Uterus (tissue), 2 donors: ENCODE measurements at regions not wholly inside any gene's neighbourhood (a gene's known extent, or its start where the extent isn't known, plus 50 kb on each side); places are given as distances from the start of the nearest gene placed in this dataset.

Experiments
- POLR2A ChIP-seq, 2 donors: fragments of 450-650 bp; IDR thresholded peaks; one replicate each; pipeline ENCODE4 v1.6.1; 2016; ENCODE audit warnings: antibody characterized with exemption in 2 of 2, mild to moderate bottlenecking in 1 of 2, moderate library complexity in 1 of 2
- TF ChIP-seq, protein P1 (sequence below), 4 experiments: fragments of 200-600 bp in 2 of 4; fragments of 450-650 bp in 2 of 4; sonication (generic) in 2 of 4; IDR thresholded peaks; one replicate each; pipeline ENCODE4 v1.5.1; 2016 to 2019; ENCODE audit warnings: antibody characterized with exemption in 4 of 4, mild to moderate bottlenecking in 2 of 4, moderate library complexity in 1 of 4

DNA sequence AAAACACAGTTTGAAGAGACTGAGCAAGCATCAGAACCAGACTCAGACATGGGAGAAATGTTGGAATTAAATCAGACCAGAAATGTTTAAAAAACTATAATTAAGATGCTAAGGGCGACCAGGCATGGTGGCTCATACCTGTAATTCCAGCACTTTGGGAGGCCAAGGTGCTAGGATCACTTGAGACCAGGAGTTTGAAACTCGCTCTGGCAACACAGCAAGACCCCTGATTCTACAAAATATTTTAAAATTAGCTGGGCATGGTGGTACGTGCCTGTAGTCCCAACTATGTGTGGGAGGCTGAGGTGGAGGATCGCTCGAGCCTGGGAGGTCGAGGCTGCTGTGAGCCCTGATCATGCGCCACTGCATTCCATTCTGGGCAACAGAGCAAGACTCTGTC lies 160.3 kb downstream of the COPRS start:
- TF ChIP-seq, protein P1, sequence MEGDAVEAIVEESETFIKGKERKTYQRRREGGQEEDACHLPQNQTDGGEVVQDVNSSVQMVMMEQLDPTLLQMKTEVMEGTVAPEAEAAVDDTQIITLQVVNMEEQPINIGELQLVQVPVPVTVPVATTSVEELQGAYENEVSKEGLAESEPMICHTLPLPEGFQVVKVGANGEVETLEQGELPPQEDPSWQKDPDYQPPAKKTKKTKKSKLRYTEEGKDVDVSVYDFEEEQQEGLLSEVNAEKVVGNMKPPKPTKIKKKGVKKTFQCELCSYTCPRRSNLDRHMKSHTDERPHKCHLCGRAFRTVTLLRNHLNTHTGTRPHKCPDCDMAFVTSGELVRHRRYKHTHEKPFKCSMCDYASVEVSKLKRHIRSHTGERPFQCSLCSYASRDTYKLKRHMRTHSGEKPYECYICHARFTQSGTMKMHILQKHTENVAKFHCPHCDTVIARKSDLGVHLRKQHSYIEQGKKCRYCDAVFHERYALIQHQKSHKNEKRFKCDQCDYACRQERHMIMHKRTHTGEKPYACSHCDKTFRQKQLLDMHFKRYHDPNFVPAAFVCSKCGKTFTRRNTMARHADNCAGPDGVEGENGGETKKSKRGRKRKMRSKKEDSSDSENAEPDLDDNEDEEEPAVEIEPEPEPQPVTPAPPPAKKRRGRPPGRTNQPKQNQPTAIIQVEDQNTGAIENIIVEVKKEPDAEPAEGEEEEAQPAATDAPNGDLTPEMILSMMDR (IDR thresholded peaks at IDR 0.05), result no peak
- no peak for TF ChIP-seq POLR2A (IDR thresholded peaks at IDR 0.05)
